CD4-positive, alpha-beta T cell (primary cell): ENCODE measurements at regions not wholly inside any gene's neighbourhood (a gene's known extent, or its start where the extent isn't known, plus 50 kb on each side); places are given as distances from the start of the nearest gene placed in this dataset.
"Not testable (repeated sequence)": the region's sequence is repeated elsewhere in the genome, so short reads cannot be mapped to it uniquely, and the experiment has no call there.

Source experiments
- ATAC-seq: fragments of 200-7000 bp; cut with Tn5 transposase; one replicate; pipeline ENCODE4 v1.10.0; 2022; ENCODE audit warnings: mild to moderate bottlenecking; ENCODE audit not compliant: poor library complexity
- CTCF ChIA-PET: fragments of 350-600 bp; sonication (Branson Sonifier 250); formaldehyde crosslinking; loops from one replicate; lab custom pipeline; 2021; ENCODE audit warnings: antibody characterized with exemption, inconsistent platforms; lab: Charles Lee
- POLR2A ChIA-PET: fragments of 350-600 bp; sonication (Branson Sonifier 250); formaldehyde crosslinking; loops from one replicate; lab custom pipeline; 2021; ENCODE audit warnings: antibody characterized with exemption, inconsistent platforms; lab: Charles Lee
- DNase-seq, 14 experiments: peaks; one replicate each; pipeline ENCODE4 v3.0.0-alpha.2; 2013 to 2020; ENCODE audit warnings: mixed read lengths in 2 of 14
- H3K27ac ChIP-seq, 2 donors: one replicate each; pipeline versions ENCODE4 v1.5.1 to v1.7.0; 2013; ENCODE audit warnings: low read length in 2 of 2, low read depth in 1 of 2, mild to moderate bottlenecking in 1 of 2
- H3K27me3 ChIP-seq, 2 experiments: 1 replicate in 1 of 2; 2 replicates in 1 of 2; pipeline versions ENCODE4 v1.6.1 to v1.7.0; 2013; ENCODE audit warnings: low read length in 2 of 2, control low read depth in 1 of 2, mild to moderate bottlenecking in 1 of 2, moderate library complexity in 1 of 2; ENCODE audit not compliant: insufficient read depth in 2 of 2, control insufficient read depth in 1 of 2
- H3K36me3 ChIP-seq: one replicate; pipeline ENCODE4 v1.6.1; 2013; ENCODE audit warnings: low read length, control low read depth; ENCODE audit not compliant: insufficient read depth
- H3K4me1 ChIP-seq: one replicate; pipeline ENCODE4 v1.6.1; 2013; ENCODE audit warnings: low read length, control low read depth; ENCODE audit not compliant: insufficient read depth
- H3K4me3 ChIP-seq: one replicate; pipeline ENCODE4 v1.5.1; 2013; ENCODE audit warnings: mild to moderate bottlenecking, low read length, moderate library complexity
- H3K9me3 ChIP-seq, 2 experiments: 1 replicate in 1 of 2; 2 replicates in 1 of 2; pipeline versions ENCODE4 v1.6.1 to v1.7.0; 2013; ENCODE audit warnings: low read length in 2 of 2, mild to moderate bottlenecking in 2 of 2, control low read depth in 1 of 2, moderate library complexity in 1 of 2; ENCODE audit not compliant: control insufficient read depth in 1 of 2, insufficient read depth in 1 of 2
- H3K27ac Mint-ChIP-seq: one replicate; pipeline ENCODE4 v1.8.0; 2020; ENCODE audit warnings: mixed read lengths
- H3K27me3 Mint-ChIP-seq: one replicate; pipeline ENCODE4 v1.8.0; 2021; ENCODE audit warnings: mixed read lengths
- H3K36me3 Mint-ChIP-seq: one replicate; pipeline ENCODE4 v1.8.0; 2021; ENCODE audit warnings: low read depth, mixed read lengths
- H3K4me1 Mint-ChIP-seq: one replicate; pipeline ENCODE4 v1.8.0; 2021; ENCODE audit warnings: low read depth, mixed read lengths
- H3K4me3 Mint-ChIP-seq: one replicate; pipeline ENCODE4 v1.8.0; 2020; ENCODE audit warnings: mild to moderate bottlenecking, mixed read lengths
- H3K9me3 Mint-ChIP-seq: one replicate; pipeline ENCODE4 v1.8.0; 2020; ENCODE audit warnings: mixed read lengths
- CTCF ChIP-seq: fragments of 200-600 bp; IDR thresholded peaks from one replicate; pipeline ENCODE4 v1.8.0; 2022; ENCODE audit warnings: antibody characterized with exemption, mild to moderate bottlenecking
- intact Hi-C, 2 experiments: fragments of 100-400 bp; cut with DNase I in 1 of 2; cut with micrococcal nuclease in 1 of 2; formaldehyde crosslinking; loops; one replicate each; pipeline versions ENCODE4 v1.15.1 to v1.9.0; 2023 to 2025; cut with DNase I, micrococcal nuclease

DNA sequence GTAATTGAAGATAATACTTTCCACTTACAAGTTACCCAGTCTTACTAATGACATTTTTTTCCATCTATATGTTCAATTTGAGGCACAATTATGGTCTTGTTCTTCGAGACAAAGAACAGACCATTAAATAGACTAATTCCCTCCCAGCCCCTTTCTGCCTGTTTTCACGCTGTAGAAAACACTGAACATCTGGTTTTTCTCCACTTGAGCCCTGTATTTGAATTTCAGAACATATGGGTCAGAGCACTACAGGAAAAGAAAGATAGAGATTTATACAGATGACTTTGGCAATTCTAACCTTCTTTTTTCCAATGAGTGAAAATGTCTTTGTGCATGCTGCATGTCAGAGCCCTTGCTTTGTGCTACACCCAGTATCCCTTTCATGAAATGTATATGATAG, 506.9 kb downstream of the LRRC70 start:
- no peak for TF ChIP-seq CTCF
- CTCF ChIA-PET = no interaction called here
- ATAC-seq (no peak), DNase-seq (no peak)
- H3K9me3 ChIP-seq = peaks cover 0 to 20% of the 10 kb centered on the region in 2 experiments
- no peaks in the 10 kb centered on the region for H3K36me3 Mint-ChIP-seq
- no peak overlapping the region for H3K27ac Mint-ChIP-seq
- H3K9me3 Mint-ChIP-seq = peaks cover 3% of the 10 kb centered on the region
- no peaks in the 10 kb centered on the region for H3K27me3 Mint-ChIP-seq
- POLR2A ChIA-PET = no interaction called here
- H3K4me1 Mint-ChIP-seq = no peaks in the 10 kb centered on the region
- H3K36me3 ChIP-seq = no peaks in the 10 kb centered on the region
- no peak overlapping the region for H3K27ac ChIP-seq
- intact Hi-C loops = no loop called here
- H3K4me1 ChIP-seq = no peaks in the 10 kb centered on the region
- H3K4me3 Mint-ChIP-seq = no peak overlapping the region
- no peak overlapping the region for H3K4me3 ChIP-seq
- no peaks in the 10 kb centered on the region for H3K27me3 ChIP-seq

DNA sequence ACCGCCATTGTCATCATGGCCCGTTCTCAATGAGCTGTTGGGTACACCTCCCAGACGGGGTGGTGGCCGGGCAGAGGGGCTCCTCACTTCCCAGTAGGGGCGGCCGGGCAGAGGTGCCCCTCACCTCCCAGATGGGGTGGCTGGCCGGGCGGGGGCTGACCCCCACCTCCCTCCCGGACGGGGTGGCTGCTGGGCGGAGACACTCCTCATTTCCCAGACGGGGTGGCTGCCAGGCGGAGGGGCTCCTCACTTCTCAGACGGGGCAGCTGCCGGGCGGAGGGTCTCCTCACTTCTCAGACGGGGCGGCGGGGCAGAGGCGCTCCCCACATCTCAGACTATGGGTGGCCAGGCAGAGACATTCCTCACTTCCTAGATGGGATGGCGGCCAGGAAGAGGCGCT, 505.1 kb downstream of the LRRC70 start:
- H3K4me1 ChIP-seq, POLR2A ChIA-PET, H3K4me3 ChIP-seq, H3K27me3 Mint-ChIP-seq, H3K36me3 ChIP-seq, H3K27me3 ChIP-seq, CTCF ChIA-PET, H3K36me3 Mint-ChIP-seq, ATAC-seq, H3K27ac ChIP-seq, H3K9me3 Mint-ChIP-seq, H3K4me3 Mint-ChIP-seq, intact Hi-C loops, H3K27ac Mint-ChIP-seq, H3K4me1 Mint-ChIP-seq: not testable (repeated sequence)
- peaks cover 0 to 14% of the 10 kb centered on the region in 2 experiments for H3K9me3 ChIP-seq
- DNase-seq = peak in 1 of 14 experiments; percentile 1

GRCh38 chr5:63081402-63081801, 502.8 kb downstream of the LRRC70 start:
- CTCF ChIA-PET = no interaction called here
- H3K36me3 Mint-ChIP-seq = no peaks in the 10 kb centered on the region
- no peaks in the 10 kb centered on the region for H3K27me3 ChIP-seq
- H3K4me1 Mint-ChIP-seq = no peaks in the 10 kb centered on the region
- no peak overlapping the region for H3K4me3 ChIP-seq
- ATAC-seq = no peak
- H3K4me3 Mint-ChIP-seq = no peak overlapping the region
- H3K27me3 Mint-ChIP-seq = no peaks in the 10 kb centered on the region
- intact Hi-C loops = no loop called here
- peaks cover 2% of the 10 kb centered on the region for H3K9me3 Mint-ChIP-seq
- H3K9me3 ChIP-seq = peaks cover 0 to 14% of the 10 kb centered on the region in 2 experiments
- no peak overlapping the region for H3K27ac Mint-ChIP-seq
- POLR2A ChIA-PET = no interaction called here
- no peaks in the 10 kb centered on the region for H3K36me3 ChIP-seq
- no peaks in the 10 kb centered on the region for H3K4me1 ChIP-seq
- no peak for TF ChIP-seq CTCF
- H3K27ac ChIP-seq = no peak overlapping the region
- DNase-seq = no peak

- intact Hi-C loops = no loop called here
- Histone ChIP-seq H3K36me3 (no peaks in the 10 kb centered on the region), H3K27me3 (no peaks in the 10 kb centered on the region), H3K9me3 (peaks cover 0 to 4% of the 10 kb centered on the region in 2 experiments), H3K4me1 (no peaks in the 10 kb centered on the region), H3K4me3 (no peak overlapping the region), H3K27ac (no peak overlapping the region)
- no peaks in the 10 kb centered on the region for H3K9me3 Mint-ChIP-seq
- ATAC-seq (no peak), DNase-seq (no peak)
- no peak overlapping the region for H3K27ac Mint-ChIP-seq
- TF ChIP-seq CTCF = no peak
- H3K36me3 Mint-ChIP-seq = no peaks in the 10 kb centered on the region
- H3K4me3 Mint-ChIP-seq = no peak overlapping the region
- no peaks in the 10 kb centered on the region for H3K4me1 Mint-ChIP-seq
- ChIA-PET CTCF (no interaction called here), POLR2A (no interaction called here)
- no peaks in the 10 kb centered on the region for H3K27me3 Mint-ChIP-seq
Measured at GRCh38 chr5:63070001-63070400, 491.4 kb downstream of the LRRC70 start.
